GM18507 (cell line): ENCODE measurements at regions not wholly inside any gene's neighbourhood (a gene's known extent, or its start where the extent isn't known, plus 50 kb on each side); places are given as distances from the start of the nearest gene placed in this dataset.
A peak's percentile ranks its signal among the peaks of the same experiment; 100 is the strongest.

ENCODE experiments used
- DNase-seq: peaks from one replicate; pipeline ENCODE4 v3.0.0; 2011; ENCODE audit warnings: low read depth; ENCODE audit not compliant: insufficient read length; ENCODE audit errors: extremely low spot score
- FAIRE-seq: peaks from 2 replicates; lab custom pipeline; 2011; peaks lifted over from hg19 to GRCh38; lab: Jason Lieb, UNC

DNA sequence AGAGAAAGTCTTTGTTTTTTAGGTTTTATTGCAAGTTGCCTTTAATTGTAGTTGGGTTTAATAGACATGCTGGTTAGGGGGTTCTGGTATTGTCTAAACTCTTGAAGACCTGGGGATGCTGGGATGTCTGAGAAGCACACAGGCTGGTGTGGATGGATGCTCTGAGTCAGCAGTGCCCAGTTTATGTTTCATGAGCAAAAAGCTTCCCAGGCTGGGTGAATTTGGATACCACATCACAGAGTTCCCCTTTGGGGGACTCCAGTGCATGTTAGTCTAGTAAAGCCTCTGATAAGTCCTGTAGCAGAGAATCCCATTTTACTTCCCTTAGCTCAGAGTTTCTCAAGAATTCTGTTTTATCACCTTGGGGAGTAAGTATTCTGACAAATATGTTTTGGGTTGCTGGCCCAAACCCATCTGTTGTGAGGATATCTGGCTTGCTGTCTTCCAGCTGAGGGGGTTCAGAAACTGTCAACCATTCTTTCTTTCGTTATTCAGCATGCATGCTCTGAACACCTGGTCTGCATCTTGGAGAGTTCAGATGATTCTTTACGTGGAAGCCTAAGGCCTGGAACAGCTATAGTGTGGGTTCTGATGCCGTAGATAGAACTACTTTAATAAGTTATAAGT is 509.1 kb downstream of the VRK1 start:
- FAIRE-seq (no peak), DNase-seq (no peak)

DNA sequence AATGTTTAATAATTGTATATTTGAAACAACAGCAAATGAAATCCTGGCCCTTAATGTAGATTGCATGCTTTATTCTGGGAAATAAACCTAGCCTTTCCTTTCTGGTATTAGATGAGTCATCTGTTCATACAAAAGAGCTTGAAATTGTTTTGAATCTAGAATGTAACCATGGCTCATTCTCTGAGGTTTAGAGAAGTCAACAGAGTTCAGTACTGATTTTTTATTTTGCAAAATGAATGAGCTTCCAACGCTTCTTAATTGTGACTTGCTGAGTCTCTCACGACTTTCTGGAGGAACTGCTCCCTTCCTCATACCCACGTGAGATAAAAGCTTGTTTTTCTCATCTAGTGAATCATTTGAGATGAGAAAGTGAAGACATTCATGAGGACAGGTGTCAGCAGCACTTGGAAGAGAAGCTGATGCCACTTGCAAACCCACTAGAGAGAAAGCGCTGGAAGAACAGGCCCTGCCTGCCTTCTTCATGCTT is 509.6 kb downstream of the VRK1 start:
- DNase-seq = no peak
- peak; percentile 12 for FAIRE-seq

DNA sequence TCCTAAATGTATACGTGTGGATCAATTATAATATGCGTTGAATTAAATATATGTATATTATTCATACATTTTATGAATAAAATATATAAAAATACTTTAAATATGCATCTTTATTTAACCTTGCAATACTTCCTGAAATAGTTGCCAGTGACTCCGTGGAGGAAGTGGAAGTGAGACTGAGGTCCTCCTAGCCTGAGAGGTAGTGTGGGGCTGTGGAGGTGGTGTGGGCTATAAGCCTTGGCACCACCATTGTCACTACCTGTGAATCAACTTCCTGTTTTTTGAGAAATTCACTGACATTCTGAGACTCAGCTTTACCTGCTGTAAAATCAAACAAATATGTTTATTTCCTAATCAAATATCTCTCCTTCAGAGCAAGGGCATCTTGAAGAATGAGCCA is 514.2 kb downstream of the VRK1 start:
- FAIRE-seq = peak; percentile 44

DNA sequence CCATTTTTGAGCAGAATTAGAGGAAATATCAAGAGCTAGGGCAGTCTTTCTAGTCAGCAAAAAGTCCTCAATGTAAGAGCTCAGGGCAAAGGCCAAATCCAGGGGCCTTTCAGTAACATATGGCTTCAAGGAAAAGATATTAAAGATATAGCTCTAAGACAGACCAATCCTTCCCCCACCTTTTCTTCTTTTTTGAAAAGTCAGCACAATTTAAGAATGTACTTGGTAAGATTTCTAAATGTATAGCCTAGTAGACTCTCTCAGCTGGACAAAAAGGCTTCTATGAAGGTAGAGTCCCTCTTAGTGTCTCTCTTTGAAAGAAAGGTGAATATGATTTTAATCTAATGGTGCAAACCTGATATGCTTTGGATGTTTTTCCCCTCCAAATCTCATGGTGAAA is 515.7 kb downstream of the VRK1 start:
- no peak for FAIRE-seq

More for the DNA sequence above, 514.2 kb downstream of the VRK1 start:
- DNase-seq = no peak

DNA sequence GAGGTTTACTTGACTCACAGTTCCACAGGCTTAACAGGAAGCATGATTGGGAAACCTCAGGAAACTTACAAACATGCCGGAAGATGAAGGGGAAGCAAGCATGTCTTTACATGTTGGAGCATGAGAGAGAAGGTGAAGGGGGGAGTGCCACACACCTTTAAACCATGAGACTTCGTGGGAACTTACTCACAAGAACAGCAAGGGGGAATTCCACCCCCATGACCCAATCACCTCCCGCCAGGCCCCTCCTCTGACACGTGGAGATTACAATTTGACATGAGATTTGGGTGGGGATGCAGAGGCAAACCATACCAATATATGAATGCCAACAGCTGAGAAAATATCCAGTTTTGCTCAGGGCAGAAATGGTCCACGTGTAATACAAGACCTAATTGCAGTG is 518.6 kb downstream of the VRK1 start:
- DNase-seq (no peak), FAIRE-seq (no peak)

More for the DNA sequence above, 515.7 kb downstream of the VRK1 start:
- no peak for DNase-seq

DNA sequence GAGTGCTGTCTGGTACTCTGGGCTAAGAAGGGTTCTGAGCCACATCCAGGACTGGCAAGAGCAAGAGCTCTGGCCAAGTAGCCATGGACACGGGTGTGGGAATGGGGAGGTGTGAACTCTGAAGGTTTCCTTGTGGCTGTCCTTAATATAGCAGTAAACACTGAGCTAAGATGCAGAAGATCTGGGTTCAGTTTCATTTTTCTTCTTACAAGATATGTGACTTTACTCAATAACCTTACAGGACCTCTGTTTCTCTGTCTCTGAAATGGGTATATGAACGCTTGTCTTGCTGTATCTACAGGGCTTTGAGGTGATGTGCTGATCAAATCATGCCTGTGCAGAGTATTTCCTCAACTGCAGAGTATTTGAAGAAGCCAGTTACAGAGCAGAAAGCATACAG is 521.2 kb downstream of the VRK1 start:
- no peak for FAIRE-seq

DNA sequence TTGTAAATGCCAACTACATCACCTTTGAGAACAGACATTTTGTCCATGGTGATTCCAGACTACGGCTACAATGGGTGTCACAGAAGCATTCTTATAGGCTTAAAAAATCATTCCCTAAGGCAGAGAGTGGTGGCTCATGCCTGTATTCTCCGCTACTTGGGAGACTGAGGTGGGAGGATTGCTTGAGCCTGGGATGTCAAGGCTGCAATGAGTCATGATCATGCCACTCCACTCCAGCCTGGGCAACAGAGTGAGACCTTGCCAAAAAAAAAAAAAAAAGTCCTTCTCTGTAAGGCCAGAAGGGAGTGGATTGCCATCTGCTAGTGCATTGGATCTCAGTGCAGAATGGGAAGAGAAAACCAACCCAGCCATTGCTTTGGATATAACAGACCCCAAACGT is 522.5 kb downstream of the VRK1 start:
- FAIRE-seq (no peak), DNase-seq (no peak)

More for the DNA sequence above, 521.2 kb downstream of the VRK1 start:
- no peak for DNase-seq

DNA sequence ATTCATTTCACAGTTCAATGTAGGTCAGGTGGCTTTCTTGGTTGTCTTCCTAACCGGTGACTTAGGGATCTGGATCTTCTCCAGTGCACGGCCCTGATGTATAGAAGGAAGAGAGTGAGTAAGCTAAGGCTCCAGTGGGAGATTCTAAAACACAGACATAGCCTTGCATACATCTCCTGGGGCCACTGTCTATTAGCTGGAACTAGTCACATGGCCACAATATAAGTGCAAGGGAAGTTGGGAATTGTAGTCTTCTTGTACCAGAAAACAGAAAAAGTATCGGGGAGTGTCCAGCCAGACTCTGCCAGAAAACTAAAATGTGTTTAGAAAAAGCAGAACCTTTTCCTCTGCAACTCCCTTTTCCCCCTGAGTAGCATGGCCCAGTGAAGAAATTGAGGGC is 531.6 kb downstream of the VRK1 start:
- DNase-seq = no peak
- no peak for FAIRE-seq

DNA sequence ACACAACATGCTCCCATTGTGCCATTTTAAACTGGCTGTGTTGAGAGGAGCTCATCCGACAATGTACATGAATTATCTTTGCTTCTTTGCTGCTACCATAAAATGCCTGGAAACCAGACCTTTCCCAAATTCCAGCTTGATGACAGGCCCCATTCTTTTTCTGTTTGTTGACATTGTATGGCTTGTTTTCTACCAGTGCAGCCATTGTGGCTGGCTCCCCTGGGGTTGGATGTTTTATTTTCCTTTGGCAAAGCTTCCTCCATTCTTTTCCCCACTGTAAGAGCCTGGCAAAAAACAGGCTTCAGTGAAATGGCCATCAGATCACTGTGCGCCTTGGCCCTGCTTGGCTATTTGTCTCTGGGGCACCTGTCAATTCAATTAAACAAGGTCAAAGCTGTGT is 532.5 kb downstream of the VRK1 start:
- FAIRE-seq (no peak), DNase-seq (no peak)

DNA sequence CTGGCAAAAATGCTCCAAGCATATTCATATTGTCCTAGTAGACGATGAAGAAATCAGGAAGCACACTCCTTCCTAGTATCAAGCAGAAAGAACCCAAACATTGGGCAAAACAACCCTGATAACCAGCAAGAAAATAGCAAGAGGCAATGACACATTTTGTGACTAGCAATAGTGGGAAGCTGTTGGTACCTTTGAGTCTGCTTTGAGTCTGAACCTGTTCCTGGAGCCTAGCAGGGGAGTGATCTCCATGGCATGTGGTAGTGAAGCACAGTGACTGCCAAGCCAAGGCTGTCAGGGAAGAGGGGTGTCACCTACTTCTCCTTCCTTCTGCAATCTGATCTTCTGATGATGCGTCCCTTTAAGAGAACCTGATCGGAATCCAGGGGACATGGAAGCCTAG is 533.9 kb downstream of the VRK1 start:
- FAIRE-seq = no peak
- DNase-seq = no peak

DNA sequence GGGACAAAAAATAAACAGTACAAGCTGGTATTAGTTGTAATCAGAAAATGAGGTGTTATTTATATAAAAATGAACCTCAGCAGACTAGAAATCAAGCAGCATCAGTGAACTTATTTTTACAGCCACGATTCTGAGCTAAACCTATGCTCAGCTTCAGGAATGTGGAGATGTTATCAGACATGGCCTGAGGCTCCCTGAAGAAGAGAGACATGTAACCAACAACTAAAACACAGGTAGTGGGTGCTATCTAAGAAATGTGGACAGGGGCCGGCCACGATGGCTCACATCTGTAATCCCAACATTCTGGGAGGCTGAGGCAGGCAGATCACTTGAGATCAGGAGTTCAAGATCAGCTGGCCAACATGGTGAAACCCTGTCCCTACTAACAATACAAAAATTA is 534.3 kb downstream of the VRK1 start:
- no peak for DNase-seq
- FAIRE-seq = no peak

DNA sequence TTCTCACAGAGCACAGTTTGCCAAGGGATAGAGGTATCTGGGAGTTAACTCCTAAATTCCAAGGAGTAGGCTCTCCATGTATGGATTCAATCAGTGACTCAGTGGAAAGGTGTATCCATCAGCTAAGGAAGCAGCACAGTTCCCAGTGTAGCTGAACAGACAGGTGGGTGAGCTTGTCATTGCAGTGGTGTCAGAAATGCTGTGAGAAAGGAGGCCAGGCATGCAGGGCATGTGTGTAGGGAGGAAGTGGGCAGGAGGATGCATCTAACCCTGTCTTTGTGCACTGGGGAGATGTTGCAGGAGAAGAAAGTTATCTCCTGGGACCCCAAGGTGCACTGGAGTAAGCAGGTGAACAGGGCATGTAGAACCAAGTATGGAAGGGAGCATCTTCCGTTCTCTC is 539.0 kb downstream of the VRK1 start:
- FAIRE-seq (no peak), DNase-seq (no peak)

DNA sequence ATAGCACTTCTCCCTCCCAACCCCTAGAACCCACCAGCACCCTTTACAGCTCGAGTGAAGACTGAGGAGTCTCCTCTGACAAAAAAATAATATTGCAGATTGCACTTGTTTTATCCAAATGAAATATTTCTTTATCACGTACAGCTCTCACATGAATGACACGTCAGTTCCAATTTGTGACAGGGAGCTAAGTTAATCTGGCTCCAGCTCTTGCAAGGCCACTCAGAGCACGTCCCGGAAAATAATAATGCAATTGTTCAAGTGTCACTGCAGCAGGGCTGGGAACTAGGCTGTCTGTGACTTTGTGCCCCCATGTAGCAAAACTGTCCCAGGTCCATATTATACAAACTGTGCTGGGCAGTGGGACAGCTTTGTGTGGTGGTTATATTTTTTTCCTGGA is 539.6 kb downstream of the VRK1 start:
- FAIRE-seq = no peak
- DNase-seq = no peak

DNA sequence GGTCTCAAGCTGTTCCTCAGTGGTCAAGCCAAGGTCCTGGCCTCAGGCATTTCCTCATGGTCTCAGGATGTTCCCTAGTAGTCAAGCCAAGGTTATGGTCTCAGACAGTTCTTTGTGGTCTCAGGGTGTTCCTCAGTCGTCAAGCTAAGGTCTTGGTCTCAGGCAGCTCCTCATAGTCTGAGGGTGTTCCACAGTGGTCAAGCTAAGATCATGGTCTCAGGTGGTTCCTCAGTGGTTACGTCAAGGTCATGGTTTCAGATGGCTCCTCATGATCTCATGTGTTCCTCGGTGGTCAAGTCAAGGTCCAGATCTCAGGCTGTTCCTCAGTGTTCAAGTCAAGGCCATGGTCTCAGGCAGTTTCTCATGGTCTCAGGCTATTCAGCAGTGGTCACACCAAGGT is 540.1 kb downstream of the VRK1 start:
- FAIRE-seq = no peak

DNA sequence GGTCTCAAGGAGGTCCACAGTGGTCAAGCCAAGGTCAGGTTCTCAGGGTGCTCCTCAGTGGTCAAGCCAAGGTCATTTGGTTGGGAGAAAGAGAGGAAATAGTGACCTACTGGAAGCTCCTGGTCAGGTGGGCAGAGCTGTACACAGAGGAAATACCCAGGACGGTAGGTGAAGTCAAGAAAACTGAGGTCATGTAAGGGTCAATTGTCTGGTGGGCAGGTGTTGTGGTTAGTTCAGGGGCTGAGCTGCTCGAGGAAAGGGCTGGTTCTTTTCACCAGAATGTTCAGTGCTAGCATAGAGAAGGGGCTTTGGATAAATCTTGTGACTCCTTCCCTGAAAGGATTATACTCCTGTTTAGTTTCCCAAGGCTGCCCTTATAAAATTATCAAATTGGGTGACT is 540.5 kb downstream of the VRK1 start:
- FAIRE-seq (no peak), DNase-seq (no peak)

More for the DNA sequence above, 540.1 kb downstream of the VRK1 start:
- DNase-seq = no peak

DNA sequence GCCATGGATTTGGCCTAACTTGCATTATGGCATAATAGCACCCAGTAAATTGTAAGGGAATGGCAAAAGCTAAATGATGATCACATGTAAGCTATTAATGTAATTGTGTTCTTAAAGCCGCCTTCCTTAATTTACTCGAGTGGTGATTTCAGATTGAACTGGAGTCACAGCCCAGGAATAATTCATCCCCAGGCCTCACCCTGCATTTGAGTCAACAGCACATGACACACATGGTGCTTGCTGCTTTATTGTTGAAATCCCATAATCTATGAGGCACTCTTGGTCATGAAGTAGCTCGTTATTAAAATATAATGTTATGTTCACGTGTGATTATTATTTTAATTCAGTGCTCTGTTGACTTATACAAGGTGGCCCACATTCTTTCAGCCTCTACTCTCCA is 547.5 kb downstream of the VRK1 start:
- no peak for FAIRE-seq
- DNase-seq = no peak

DNA sequence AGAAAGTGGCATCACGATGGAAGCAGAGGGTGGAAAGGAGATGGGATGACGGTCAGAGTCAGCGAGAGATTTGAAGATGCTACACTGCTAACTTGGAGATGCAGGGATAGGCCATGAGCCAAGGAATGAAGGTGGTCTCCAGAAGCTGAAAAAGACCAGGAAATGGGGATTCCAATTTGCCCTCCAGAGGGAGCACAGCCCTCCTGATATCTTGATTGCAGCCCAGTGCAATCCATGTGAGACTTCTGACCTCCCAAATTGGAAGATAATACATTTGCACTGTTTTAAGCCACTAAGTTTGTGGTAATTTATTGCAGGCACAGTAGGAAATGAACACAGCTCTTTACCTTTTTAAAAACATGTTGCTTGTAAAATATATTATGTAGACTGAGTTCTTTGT is 549.5 kb downstream of the VRK1 start:
- DNase-seq (no peak), FAIRE-seq (no peak)

DNA sequence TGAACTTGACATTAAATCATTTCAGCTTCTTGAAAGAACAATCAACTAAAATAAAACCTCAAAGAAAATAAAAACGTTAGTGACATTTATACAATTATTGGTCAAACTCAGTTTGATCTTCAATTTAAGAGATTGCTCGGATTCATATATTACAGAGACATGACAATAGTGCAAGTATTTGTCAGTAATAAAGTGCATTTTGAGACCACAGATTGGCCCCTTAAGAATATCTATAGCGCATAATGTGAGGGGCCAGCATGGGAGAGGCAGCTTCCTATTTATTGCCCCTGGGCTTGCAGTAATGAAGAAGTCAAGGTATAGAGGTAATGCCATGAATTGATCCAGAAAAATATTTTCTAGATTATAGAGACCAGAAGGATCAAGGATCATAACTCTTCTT is 552.3 kb downstream of the VRK1 start:
- FAIRE-seq (no peak), DNase-seq (no peak)

DNA sequence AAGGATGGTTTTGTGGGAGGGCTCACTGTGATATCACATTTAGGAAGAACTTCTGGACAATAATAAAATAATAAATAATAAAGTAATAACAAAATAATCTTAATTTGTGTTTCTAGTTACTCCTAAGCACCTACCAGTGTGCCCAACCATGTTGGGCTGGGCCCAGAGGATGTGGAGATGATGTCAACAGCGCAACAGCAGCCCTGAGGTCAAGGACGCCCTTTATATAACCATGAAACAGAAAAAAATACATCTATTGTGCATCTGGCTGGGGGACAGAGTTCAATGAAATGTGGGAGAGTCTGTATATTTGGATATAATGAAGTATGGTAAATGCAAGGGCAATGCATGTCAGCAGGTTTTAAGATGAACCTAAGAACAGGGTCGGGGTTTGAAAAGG is 552.8 kb downstream of the VRK1 start:
- FAIRE-seq = no peak
- DNase-seq = no peak

DNA sequence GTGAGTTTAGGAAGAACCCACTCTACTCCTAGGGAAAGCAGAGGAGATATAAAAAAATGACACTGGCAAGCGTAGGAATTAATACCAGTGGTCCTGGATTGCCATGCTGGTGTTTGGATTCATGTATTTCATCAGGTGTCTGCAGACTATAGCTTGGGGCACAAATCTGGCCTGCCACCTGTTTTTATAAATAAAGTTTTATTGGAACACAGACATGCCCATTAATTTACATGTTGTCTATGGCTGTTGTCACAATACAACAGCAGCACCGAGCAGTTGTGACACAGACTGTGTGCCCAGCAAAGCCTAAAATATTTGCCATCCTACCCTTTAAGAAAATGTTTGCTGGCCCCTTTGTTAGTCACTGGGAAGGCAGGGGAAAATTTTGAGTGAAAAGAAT is 553.2 kb downstream of the VRK1 start:
- FAIRE-seq = no peak

DNA sequence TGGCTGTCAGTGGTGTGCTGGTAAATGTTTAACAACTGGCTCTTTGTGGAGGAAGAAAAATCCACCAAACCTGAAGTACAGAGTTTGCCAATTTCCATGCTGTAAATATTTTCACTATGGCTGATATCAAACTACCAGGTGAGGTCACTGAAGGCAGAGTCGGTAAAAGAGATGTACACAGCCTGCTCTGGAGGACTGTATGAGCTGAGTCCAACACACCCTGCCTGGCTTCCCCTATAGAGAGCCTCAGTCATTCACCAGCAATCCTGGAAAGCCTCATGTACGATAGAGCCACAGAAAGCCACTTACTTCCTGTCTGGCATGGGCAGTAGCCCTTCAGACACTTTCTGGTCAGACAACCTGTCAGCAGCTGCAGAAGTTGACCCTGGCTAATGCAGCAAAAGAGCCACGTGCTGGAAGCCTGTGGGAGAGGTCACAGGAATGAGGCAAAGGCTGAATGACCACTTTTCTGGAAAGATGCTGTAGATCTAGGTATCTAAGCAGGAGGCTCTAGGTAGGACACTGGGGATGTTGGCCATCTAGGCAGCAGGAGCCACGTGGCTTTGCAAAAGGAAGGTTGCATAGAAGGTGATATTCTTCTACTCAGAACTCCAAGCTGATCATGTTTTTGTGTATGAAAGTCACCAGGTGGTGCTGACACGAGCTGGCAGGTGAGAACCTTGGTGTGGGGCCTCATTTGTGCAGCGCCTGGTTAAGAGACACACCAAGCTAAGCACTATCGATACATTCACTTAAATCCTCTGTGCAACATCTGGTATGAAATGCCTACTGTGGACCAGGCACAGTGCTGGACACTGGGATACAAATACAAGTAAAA is 553.9 kb downstream of the VRK1 start:
- peak; percentile 12 for FAIRE-seq
- no peak for DNase-seq

More for the DNA sequence above, 553.2 kb downstream of the VRK1 start:
- no peak for DNase-seq
